ENCODE measurements at regions not wholly inside any gene's neighbourhood (a gene's known extent, or its start where the extent isn't known, plus 50 kb on each side); places are given as distances from the start of the nearest gene placed in this dataset.
"Not testable (repeated sequence)": the region's sequence is repeated elsewhere in the genome, so short reads cannot be mapped to it uniquely, and the experiment has no call there.

GRCh38 chr12:23389315-23389714 lies 560.2 kb downstream of the SOX5 start:
- not testable (repeated sequence) for DNase-seq

- no peak for DNase-seq
Observed at GRCh38 chr12:23399402-23399933, 550.0 kb downstream of the SOX5 start.

GRCh38 chr12:23415180-23415579 lies 534.3 kb downstream of the SOX5 start:
- DNase-seq = no peak

GRCh38 chr12:23421556-23421955 lies 527.9 kb downstream of the SOX5 start:
- no peak for DNase-seq

- DNase-seq = no peak
Observed at GRCh38 chr12:23423097-23423687, 526.3 kb downstream of the SOX5 start.

GRCh38 chr12:23423796-23424195 lies 525.7 kb downstream of the SOX5 start:
- DNase-seq = no peak

- DNase-seq = no peak
Observed at GRCh38 chr12:23424685-23425084, 524.8 kb downstream of the SOX5 start.

- no peak for DNase-seq
Observed at GRCh38 chr12:23426328-23426727, 523.1 kb downstream of the SOX5 start.

GRCh38 chr12:23428758-23429157 lies 520.7 kb downstream of the SOX5 start:
- no peak for DNase-seq

- no peak for DNase-seq
Observed at GRCh38 chr12:23431006-23431405, 518.5 kb downstream of the SOX5 start.

GRCh38 chr12:23433121-23433520 lies 516.3 kb downstream of the SOX5 start:
- no peak for DNase-seq

GRCh38 chr12:23434154-23434553 lies 515.3 kb downstream of the SOX5 start:
- no peak for DNase-seq

- DNase-seq = no peak
Observed at GRCh38 chr12:23446746-23447145, 502.7 kb downstream of the SOX5 start.

GRCh38 chr12:23450810-23451209 lies 498.7 kb downstream of the SOX5 start:
- DNase-seq = no peak

- DNase-seq = no peak
Observed at GRCh38 chr12:23455283-23455682, 494.2 kb downstream of the SOX5 start.

- no peak for DNase-seq
Observed at GRCh38 chr12:23458640-23459039, 490.8 kb downstream of the SOX5 start.

- no peak for DNase-seq
Observed at GRCh38 chr12:23462546-23462945, 486.9 kb downstream of the SOX5 start.

- DNase-seq = no peak
Observed at GRCh38 chr12:23463172-23463571, 486.3 kb downstream of the SOX5 start.

- DNase-seq = no peak
Observed at GRCh38 chr12:23464241-23464812, 485.1 kb downstream of the SOX5 start.

GRCh38 chr12:23472329-23472971 lies 477.0 kb downstream of the SOX5 start:
- DNase-seq = no peak

- no peak for DNase-seq
Observed at GRCh38 chr12:23473071-23473470, 476.4 kb downstream of the SOX5 start.

- DNase-seq = no peak
Observed at GRCh38 chr12:23474438-23474976, 475.0 kb downstream of the SOX5 start.
